Colon (tissue), 2 donors: ENCODE measurements at regions not wholly inside any gene's neighbourhood (a gene's known extent, or its start where the extent isn't known, plus 50 kb on each side); places are given as distances from the start of the nearest gene placed in this dataset.
"Not testable (repeated sequence)": the region's sequence is repeated elsewhere in the genome, so short reads cannot be mapped to it uniquely, and the experiment has no call there.

Source experiments
- FAIRE-seq: peaks from 2 replicates; lab custom pipeline; 2012; peaks lifted over from hg19 to GRCh38; lab: Jason Lieb, UNC
- donor health status: control.
- donor health status: control.

DNA sequence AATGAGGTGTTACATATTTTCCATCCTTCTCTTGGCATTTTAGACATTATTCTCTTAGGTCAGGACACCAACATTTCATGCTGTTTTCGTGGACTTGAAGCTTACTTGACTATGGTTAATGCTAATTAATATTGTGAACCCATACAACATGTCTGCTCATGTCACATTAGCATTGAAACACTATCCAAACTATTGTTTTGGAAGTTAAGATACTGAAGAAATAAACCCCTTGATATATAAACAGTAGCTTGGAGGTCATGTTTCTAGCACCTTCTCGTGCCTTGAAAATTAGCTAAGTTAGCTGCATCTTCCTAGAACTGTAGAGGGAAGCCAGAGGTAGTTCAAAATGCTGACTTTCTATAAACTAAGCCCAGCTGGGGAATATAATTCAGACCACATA, 288.8 kb downstream of the LTN1 start:
- FAIRE-seq, result no peak

DNA sequence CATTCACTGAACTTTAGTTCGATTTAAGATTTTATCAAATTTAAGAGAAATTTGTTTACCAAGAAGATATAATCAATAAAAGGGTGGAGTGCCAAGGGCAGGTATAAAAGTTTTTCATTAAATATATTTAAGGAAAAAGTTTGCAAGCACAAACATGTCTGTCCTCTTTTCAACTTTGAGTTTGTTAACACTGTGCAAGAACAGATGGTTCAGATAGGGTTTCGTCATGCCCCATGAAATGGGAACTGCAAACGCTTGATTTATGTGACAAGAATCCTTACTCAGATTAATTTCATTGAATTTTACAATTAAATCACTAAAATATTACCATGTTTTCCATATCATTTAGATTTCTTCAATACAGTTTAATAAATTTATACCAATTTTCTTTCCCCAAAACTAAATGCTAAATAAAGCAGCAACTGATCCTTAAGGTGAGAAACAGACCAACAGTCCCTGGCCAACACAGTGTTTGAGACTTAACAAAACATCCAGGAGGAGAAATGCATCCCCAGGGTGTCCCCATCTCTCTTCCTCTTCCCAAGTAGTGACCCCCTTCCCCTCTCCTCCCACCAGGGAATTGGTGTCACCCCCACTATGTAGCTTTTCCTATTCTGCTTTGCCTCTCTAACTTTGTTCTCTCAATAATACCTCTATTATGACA, 292.9 kb downstream of the LTN1 start:
- no peak for FAIRE-seq

DNA sequence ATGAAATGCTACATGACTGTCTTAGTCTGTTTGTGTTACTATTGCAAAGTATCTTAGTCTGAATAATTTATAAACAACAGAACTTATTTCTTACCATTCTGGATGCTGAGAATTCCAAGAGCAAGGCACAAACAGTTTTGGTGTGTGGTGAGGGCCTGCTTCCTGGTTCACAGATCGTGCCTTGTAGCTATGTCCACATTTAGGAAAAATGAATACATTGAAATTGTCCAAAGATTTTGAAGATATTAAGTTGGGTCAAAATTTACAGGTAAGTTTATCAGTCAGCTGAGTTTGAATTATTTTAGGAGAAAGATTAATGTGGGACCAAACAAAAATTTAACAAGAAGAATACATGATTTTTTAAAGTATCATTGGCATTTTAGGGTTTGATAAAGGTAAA, 293.5 kb downstream of the LTN1 start:
- no peak for FAIRE-seq

DNA sequence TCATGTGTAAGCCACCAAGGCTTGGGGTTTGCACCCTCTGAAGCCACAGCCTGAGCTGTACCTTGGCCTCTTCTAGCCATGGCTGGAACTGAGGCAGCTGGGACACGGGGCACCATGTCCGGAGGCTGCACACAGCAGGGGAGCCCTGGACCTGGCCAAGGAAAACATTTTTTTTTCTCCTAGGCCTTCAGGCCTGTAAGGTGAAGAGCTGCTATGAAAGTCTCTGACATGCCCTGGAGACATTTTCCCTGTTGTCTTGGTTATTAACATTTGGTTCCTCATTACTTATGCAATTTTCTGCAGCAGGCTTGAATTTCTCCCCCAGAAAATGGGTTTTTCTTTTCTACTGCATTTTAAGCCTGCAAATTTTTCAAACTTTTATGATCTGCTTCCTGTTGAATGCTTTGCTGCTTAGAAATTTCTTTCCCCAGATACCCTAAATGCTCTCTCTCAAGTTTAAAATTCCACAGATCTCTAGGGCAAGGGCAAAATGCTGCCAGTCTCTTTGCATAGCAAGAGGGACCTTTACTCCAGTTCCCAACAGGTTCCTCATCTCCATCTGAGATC, 295.8 kb downstream of the LTN1 start:
- FAIRE-seq, result no peak

DNA sequence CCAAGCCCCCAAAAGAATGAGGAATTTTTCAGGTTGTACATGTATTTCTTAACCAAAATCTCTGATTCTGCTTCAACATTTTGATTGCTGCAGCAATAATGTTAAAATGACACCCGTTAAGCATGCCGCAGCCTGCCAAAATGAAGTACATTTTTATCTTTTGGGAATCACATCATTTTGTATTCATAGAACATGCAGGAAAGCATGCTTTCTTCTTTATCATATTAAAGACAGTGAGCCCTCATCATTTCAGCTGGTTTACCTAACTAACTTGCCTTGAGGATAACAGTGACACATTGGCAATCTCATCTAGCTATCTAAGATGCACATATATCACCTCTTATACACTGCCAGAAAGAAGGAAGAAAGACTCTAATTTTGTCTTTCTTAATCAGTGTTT, 299.2 kb downstream of the LTN1 start:
- no peak for FAIRE-seq

DNA sequence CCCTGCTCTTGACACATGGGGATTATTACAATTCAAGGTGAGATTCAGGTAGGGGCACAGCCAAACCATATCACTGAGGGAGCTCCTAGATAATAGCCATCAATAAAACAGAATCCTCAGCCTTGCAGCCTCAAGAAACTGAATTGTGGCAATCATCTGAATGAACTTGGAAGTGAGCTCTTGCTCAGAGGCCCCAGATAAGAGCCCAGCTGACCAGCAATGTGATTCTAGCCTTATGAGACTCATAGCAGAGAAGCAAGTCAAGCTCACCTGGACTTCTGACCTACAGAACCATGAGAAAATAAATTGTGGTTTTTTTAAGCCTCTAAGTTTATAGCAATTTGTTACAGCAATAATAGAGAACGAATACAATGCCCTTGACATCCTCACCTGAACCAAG, 302.5 kb downstream of the LTN1 start:
- FAIRE-seq, result no peak

DNA sequence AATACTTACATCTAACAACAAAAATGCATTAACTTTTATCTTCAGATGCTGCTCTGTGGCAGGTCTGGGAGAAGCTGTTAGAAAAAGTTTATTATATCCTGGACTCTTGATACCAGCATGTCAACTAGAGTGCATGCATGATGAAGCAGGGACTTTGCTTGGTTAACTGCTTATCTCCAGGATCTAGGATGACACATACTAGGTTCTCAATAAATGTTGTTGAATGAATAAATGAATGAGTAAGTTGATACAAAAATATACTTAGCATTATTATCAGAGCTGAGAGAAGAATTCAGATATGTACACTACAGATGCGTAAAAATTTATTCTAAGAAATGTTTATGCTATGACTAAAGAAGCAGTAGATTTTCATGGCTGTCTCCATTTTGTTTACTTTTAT, 304.3 kb downstream of the LTN1 start:
- FAIRE-seq, result no peak

DNA sequence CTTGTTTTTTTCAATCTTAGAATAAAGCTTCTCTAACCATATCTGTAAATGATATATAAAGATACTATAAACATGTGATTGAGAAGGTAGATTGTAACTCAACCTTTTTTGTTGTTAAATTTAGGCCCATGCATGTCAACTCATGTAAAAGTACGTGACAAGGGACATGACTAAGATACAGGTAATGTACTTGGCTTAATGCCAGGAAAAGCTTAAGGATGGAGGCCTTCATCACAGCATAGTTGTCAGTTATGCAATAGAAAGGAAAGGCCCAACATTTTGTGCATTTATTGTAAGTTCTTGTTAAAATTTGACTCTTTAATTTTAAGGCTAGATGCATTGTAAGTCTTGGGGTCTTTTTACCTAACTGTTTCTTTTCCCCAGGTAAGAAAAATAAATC, 305.1 kb downstream of the LTN1 start:
- FAIRE-seq, result no peak

DNA sequence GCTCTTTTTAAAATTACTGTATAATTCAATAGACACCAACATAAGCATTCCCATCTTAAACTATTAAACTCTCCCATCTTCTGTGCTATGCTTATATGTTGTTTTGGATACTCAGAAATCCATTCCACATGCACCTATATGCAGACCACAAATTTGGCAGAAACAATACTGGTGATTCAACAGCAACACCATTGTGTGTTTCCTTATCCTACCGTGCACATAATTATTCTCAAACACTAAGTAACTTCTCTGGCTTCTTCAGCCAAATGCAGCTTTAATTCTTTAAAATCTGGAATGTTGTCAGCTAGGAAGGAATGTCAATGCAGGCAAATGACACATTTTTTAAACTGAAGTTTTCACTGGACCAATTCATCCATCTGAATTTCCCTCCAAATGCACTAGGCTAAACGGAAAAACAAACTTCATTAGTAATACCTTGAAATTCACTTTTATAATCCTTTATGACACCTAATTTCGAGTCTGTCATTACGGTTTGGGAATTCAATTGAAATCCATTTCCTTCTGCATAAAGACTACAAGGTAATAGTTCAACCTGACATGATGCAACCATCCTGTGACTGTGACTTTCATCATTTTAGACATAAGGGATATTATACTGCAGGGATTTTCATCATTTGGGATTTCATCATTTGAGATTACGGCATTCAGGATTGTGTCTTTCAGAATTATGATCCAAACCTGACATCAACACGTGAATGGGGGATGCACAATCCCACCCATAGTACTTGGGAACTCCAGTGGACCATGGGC, 308.5 kb downstream of the LTN1 start:
- FAIRE-seq, result no peak

DNA sequence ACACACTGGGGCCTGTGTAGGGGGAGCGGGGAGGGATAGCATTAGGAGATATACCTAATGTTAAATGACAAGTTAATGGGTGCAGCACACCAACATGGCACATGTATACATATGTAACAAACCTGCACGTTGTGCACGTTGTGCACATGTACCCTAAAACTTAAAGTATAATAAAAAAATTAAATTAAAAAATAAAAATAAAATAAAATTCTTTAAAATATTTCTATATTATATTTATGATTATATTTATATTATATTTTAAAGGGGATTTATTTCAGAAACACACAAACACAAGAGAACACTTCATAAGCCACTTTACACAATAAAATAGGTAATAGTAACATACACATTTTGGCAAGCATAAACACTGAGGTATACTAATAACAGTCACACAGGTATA, 309.8 kb downstream of the LTN1 start:
- not testable (repeated sequence) for FAIRE-seq

DNA sequence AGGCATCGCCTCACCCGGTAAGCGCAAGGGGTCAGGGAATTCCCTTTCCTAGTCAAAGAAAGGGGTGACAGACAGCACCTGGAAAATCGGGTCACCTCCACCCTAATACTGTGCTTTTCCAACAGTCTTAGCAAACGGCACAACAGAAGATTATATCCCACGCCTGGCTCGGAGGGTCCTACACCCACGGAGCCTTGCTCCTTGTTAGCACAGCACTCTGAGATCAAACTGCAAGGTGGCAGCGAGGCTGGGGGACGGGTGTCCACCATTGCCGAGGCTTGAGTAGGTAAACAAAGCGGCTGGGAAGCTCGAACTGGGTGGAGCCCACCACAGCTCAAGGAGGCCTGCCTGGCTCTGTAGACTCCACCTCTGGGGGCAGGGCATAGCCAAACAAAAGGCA, 315.6 kb downstream of the LTN1 start:
- FAIRE-seq, result not testable (repeated sequence)

DNA sequence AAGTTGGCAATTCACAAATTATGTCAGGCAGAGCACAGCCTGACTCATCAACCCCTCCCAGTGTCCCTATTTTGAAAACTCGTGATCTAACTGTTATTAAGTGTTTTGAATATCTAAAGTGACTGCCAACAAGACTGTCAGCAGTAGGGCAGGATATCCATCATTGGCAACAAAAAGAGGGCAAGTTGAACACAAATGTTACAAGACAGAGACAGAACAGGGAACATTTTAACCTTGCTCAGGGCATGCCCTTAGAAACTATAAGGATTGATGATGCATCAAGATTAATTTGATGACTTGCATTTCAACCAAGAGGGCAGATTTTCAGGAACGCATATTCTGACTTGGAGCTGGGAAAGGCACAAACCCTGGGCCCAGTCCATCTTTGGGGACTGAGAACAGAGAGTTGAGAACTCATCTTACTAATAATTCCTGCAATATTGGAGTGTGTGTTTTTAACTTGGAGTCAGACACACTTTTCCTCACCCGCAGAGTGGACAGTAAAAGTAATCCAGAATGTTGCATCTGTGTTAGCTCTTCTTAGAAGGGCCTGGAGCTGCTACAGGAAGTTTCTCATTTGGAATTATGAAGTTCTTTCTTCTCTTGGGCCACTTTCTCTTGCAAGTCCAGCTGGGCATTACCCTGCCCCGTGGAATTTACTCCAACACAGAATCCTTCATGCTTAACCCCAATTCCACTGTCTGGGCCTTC, 317.2 kb downstream of the LTN1 start:
- no peak for FAIRE-seq

DNA sequence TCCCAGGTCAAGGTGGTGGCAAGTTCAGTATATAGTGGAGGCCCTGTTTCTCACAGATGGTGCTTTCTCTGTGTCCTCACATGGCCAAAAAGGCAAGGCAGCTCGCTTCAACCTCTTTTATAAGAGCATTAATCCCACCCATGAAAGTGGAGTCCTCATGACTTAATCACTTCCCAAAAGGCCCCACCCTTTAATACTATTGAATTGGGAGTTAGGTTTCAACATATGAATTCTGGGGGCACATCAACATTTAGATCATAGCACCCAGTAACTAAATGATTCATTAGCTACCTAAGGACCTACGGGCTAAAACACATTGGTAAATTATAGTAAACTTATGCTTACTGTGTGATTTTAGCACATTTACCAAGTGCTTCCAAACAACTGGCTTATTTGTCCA, 317.9 kb downstream of the LTN1 start:
- no peak for FAIRE-seq

DNA sequence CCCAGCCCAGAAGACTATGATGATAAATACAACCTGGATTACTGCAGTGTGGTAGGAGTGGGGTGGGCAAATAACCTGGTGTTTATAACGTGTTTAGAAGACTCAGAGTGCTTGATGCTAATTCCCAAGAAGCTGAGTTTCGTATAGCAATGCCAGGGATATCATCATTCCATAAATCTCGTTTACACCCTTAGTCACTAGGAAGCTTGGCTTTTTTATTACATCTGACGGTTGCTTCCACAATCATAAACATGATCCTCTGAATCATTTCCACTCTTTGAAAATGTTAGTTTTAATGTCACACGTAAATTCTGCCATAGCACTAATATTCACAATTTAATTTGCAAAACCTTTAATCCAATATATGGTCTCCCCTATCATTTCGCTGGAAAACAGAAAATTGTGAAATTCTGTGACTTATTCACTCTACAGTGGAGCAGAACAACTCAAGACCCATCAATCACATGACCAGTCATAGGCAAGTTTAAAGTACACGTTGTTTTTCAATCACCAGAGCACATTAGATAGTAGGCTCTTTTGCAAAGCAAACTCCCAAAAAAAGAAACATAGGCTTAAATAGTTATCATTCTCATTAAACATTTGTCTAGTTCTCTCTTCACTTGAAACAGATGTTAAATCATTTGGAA, 321.0 kb downstream of the LTN1 start:
- FAIRE-seq, result no peak

DNA sequence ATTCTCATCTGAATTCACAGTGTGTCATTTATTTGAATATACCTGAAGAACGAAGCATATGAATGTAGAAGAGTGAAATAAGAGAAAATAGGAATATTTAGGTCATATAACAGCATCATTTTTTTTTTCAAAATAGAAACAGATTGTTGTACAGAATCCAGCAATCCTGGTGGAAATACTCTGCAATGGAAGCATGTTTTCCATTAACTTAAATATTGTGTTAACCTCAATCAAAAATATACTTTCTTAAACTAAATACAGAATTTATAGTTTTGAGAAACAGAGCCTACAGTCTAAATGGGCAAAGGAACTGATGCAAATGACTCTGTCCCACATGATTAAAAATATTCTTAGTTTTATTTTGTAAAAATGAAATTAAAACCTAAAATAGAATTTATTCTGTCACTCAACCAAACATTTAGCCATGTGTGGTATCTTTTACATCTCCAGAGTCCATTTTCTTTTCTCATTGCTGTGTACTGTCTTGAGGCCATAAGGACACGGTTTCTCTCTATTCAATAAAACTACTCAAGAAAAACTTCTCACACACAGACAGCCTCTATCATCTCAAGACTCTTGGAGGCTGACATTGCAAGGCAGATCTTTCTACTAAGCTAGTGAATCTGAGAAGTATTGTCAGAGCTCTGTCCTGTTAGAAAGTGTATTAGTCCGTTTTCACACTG, 322.6 kb downstream of the LTN1 start:
- no peak for FAIRE-seq

DNA sequence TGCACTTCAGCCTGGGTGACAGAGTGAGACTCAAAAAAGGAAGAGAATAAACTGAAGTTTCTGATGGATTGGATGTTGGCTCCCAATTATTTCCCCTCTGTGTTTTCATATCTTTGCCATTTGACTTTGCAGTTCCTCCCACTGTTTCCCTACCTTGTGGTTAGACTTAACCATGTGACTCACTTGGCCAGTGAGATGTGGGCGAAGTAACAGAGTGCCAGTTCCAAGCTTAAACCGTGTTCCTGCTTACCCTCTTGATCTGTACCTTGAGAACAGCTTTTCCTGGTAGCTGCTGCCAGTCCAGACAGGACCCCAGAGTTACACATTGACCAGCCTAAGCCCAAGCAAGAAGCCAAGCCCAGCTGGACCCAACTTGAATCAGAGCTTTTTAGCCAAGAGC, 323.4 kb downstream of the LTN1 start:
- FAIRE-seq, result no peak

DNA sequence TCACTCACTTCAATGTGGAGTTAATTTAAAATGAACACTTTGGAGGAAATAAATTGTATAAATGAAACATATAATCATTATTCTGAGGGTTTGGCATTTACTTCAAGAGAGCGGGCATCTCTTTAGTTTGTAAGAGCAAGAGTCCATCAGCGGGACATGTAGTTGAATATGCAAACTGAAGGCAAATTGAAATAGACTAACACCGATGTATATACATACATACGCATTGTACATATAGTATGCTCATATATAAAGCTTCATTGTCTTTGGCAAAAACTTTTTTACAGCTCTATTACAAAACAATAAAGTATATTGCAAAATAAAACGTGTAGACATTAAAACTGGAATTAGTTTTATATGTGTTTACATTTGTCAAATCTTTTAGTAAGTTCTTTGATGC, 328.9 kb downstream of the LTN1 start:
- FAIRE-seq, result no peak

DNA sequence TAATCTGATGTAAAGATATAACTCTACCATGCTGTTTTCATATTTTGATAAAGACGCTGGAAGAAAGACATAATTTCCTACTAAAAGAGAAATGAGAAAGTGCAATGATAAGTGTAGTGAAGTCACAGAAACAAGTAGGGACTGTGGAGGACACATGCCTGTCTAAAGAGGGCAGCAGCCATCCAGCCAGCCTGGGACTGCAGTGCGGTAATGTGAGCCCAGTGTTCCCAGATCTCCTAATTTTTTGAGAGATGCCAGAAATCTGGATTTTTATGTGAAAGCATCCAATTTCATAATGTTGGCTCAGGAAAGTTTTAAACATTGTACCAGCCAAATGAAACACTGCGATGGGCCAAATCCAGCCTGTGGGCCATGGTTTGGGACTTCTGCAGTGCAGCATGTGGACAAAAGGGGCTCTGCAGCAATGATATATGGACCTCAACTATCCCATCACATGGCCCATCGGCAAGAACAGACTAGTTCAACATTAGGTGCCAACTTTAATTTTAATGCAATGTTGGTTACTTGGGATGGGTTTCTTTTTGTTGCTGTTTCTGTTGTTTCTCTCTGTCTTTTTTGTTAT, 329.5 kb downstream of the LTN1 start:
- no peak for FAIRE-seq

DNA sequence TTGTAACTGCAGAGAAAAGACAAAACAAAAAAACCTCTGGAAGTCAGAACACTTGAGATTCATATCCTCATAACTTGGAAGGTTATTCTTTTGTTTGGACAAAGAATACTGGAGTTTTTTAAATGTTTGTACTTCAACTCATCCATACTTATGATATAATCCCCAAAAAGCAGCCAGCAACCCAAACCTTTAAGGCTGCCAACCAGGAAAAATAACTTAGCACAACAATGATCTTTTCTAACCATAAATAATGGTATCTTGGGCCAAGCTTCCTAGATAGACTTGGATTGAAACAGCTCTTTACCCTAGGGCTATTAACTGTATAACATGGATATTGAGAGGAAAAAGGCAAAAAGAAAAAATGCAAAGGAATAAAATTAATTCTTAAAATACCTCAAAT, 335.1 kb downstream of the LTN1 start:
- no peak for FAIRE-seq

DNA sequence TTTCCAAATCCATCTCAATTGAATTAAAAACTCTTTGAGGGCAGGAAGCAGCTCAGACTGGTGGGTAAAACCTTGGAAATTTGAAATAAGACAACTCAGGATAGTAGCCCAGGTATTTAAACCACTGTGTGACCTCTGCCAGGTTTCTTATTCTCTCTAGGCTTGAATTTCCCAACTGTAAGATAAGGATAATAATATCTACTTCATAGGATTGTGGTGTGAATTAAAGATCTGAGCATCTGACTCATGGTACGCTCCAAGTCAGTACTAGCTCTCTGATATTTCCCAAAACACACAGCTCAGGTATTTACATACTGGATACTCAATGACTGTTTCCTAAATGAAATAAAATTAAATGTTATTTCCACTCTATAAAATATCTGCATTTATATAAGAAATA, 337.2 kb downstream of the LTN1 start:
- no peak for FAIRE-seq

DNA sequence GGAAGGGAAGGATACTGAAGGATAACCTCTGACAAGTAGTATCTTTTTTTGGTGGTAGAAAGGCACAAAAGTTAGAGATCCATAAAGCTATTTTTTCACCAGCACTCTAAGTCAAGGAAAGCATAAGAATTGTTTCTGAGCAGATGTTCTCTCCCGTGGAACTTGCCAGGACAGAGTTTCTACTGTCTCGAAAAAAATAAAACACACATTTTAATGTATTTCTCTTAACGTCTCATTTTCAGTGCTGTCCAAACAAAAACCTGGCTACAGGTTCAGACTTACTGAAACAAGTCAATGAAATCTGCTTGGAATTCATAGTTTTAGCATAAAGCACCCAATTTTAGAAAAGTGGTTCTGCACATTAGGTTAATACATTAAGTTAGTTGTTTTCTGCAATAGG, 338.3 kb downstream of the LTN1 start:
- no peak for FAIRE-seq

DNA sequence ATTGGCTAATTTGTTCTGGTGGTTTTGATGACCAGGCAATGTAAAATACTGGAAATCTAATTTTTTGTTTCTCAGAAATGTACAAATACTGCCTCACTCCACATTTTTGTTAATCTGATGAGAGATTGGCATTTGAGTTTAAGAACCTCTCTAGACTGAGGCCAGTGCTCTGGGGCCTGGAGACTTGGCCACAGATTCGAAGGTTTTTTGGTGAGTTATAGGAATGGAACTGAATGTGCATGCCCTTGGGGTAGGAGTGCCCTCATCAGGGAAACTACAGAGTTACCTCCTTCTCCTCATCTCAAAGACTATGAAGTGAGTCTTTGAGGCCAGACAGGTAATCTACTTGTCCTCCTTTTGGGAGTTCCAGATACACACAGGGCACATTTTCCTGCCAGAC, 347.9 kb downstream of the LTN1 start:
- no peak for FAIRE-seq
